ENCODE measurements at regions not wholly inside any gene's neighbourhood (a gene's known extent, or its start where the extent isn't known, plus 50 kb on each side); places are given as distances from the start of the nearest gene placed in this dataset.

- Histone ChIP-seq H2AK9ac (replicated peaks; ENCODE audit: low read depth, low read length, poor library complexity) (no peak overlapping the region), H3K9me3 (ENCODE audit: control insufficient read depth, insufficient read depth, low read length) (no peaks in the 10 kb centered on the region), H3K9ac (ENCODE audit: low read depth, low read length) (no peak overlapping the region), H3K4ac (ENCODE audit: low read depth, low read length) (no peak overlapping the region), H2AFZ (replicated peaks; ENCODE audit: low read length, poor library complexity) (no peak overlapping the region), H4K20me1 (ENCODE audit: insufficient read depth, low read length) (no peaks in the 10 kb centered on the region), H4K5ac (ENCODE audit: low read depth, low read length) (no peak overlapping the region), H3K4me1 (ENCODE audit: control insufficient read depth, insufficient read depth, low read length) (no peaks in the 10 kb centered on the region), H3K36me3 (ENCODE audit: control insufficient read depth, insufficient read depth, low read length) (no peaks in the 10 kb centered on the region), H3K27ac (ENCODE audit: insufficient read depth, low read length) (no peak overlapping the region), H3K18ac (ENCODE audit: low read depth, low read length) (no peak overlapping the region), H3K14ac (replicated peaks; ENCODE audit: low read depth, low read length) (no peak overlapping the region), H2BK5ac (ENCODE audit: low read depth, low read length, poor library complexity, severe bottlenecking) (no peak overlapping the region), H3K4me3 (ENCODE audit: insufficient read depth, low read depth, low read length) (no peak overlapping the region), H2BK15ac (ENCODE audit: low read depth, low read length) (no peak overlapping the region), H2BK120ac (ENCODE audit: low read depth, low read length) (no peak overlapping the region), H3K27me3 (ENCODE audit: control insufficient read depth, insufficient read depth, low read length) (no peaks in the 10 kb centered on the region), H3K9me1 (ENCODE audit: insufficient read depth, low read length) (no peaks in the 10 kb centered on the region), H4K91ac (ENCODE audit: insufficient read depth, low read depth, low read length) (no peak overlapping the region), H3K79me1 (ENCODE audit: low read depth in 1 of 2, low read length in 2 of 2) (no peaks in the 10 kb centered on the region), H3K4me2 (ENCODE audit: low read depth, low read length) (no peak overlapping the region), H3K56ac (ENCODE audit: extremely low read depth, insufficient read depth, low read length) (no peak overlapping the region), H3K23ac (ENCODE audit: low read depth, low read length) (no peak overlapping the region), H2BK20ac (ENCODE audit: low read depth, low read length) (no peak overlapping the region), H2AK5ac (ENCODE audit: low read depth, low read length) (no peak overlapping the region), H4K8ac (ENCODE audit: low read depth in 2 of 2, low read length in 2 of 2) (no peak overlapping the region)
- dilution Hi-C loops (cut with HindIII; ENCODE audit: low sequenced_read_pairs, unreplicated experiment) (no loop called here), in situ Hi-C loops (cut with MboI; ENCODE audit: low sequenced_read_pairs) (no loop called here), intact Hi-C loops (cut with micrococcal nuclease) (no loop called here)
- POLR2A ChIA-PET (ENCODE audit: unreplicated experiment), result no interaction called here
- ATAC-seq (ENCODE audit: low read depth) (no peak), DNase-seq (no peak)
- BruUV-seq (replicated peaks), result no TSS peak
- CTCF ChIA-PET, result interaction anchor here (0.9 to 1.0 kb wide), 2 partner anchors 307 to 308 kb away, joined by 3 read pairs; no protein-coding TSS in a partner anchor
- no CpG with 5 or more reads among the region's 2 CpGs for WGBS, 2 experiments (ENCODE audit: extremely low coverage in 2 of 2, insufficient read length in 1 of 2)
- TF ChIP-seq FOS (IDR thresholded peaks at IDR 0.05; ENCODE audit: low read depth, low read length), result no peak
- TF ChIP-seq MXI1 (IDR thresholded peaks at IDR 0.05; ENCODE audit: borderline replicate concordance, low read depth, low read length), result no peak
- TF ChIP-seq SMC3 (IDR thresholded peaks at IDR 0.05; ENCODE audit: low read depth, low read length), result no peak
- TF ChIP-seq USF2 (IDR thresholded peaks at IDR 0.05; ENCODE audit: low read depth, low read length), result no peak
- TF ChIP-seq RAD21 (IDR thresholded peaks at IDR 0.05; ENCODE audit: low read length), result no peak
- TF ChIP-seq CHD1 (IDR thresholded peaks at IDR 0.05; ENCODE audit: low read depth, low read length), result no peak
- TF ChIP-seq POLR2A (IDR thresholded peaks at IDR 0.05; ENCODE audit: low read depth, low read length), result no peak
- TF ChIP-seq, protein P1, sequence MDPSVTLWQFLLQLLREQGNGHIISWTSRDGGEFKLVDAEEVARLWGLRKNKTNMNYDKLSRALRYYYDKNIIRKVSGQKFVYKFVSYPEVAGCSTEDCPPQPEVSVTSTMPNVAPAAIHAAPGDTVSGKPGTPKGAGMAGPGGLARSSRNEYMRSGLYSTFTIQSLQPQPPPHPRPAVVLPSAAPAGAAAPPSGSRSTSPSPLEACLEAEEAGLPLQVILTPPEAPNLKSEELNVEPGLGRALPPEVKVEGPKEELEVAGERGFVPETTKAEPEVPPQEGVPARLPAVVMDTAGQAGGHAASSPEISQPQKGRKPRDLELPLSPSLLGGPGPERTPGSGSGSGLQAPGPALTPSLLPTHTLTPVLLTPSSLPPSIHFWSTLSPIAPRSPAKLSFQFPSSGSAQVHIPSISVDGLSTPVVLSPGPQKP (IDR thresholded peaks at IDR 0.05; ENCODE audit: borderline replicate concordance, low read depth, low read length), result no peak
- TF ChIP-seq RFX5 (IDR thresholded peaks at IDR 0.05; ENCODE audit: low read depth, low read length), result no peak
- no peak for TF ChIP-seq MAFK (IDR thresholded peaks at IDR 0.05; ENCODE audit: low read depth, low read length)
- no peak for TF ChIP-seq NFE2L2 (IDR thresholded peaks at IDR 0.05; ENCODE audit: low read depth, low read length)
- no peak for TF ChIP-seq RCOR1 (IDR thresholded peaks at IDR 0.05; ENCODE audit: insufficient replicate concordance, low read length)
- TF ChIP-seq MAZ (IDR thresholded peaks at IDR 0.05; ENCODE audit: borderline replicate concordance, low read depth, low read length), result no peak
- no peak for TF ChIP-seq BHLHE40 (IDR thresholded peaks at IDR 0.05; ENCODE audit: low read depth, low read length)
- TF ChIP-seq, protein P2, sequence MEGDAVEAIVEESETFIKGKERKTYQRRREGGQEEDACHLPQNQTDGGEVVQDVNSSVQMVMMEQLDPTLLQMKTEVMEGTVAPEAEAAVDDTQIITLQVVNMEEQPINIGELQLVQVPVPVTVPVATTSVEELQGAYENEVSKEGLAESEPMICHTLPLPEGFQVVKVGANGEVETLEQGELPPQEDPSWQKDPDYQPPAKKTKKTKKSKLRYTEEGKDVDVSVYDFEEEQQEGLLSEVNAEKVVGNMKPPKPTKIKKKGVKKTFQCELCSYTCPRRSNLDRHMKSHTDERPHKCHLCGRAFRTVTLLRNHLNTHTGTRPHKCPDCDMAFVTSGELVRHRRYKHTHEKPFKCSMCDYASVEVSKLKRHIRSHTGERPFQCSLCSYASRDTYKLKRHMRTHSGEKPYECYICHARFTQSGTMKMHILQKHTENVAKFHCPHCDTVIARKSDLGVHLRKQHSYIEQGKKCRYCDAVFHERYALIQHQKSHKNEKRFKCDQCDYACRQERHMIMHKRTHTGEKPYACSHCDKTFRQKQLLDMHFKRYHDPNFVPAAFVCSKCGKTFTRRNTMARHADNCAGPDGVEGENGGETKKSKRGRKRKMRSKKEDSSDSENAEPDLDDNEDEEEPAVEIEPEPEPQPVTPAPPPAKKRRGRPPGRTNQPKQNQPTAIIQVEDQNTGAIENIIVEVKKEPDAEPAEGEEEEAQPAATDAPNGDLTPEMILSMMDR (conservative IDR thresholded peaks at IDR 0.05; ENCODE audit: low read depth, low read length), result no peak
- no peak for TF ChIP-seq CEBPB (IDR thresholded peaks at IDR 0.05; ENCODE audit: low read depth, low read length)
These were observed 150.0 kb upstream of the CHL1 start for GRCh38 chr3:46576-46975.
